Activated naive CD4-positive, alpha-beta T cell treated with anti-CD3 and anti-CD28 coated beads, Interleukin-2, amount 50 U/mL, for 72 hours (primary cell): ENCODE measurements at regions not wholly inside any gene's neighbourhood (a gene's known extent, or its start where the extent isn't known, plus 50 kb on each side); places are given as distances from the start of the nearest gene placed in this dataset.

ENCODE experiments used
- ATAC-seq, 2 donors: fragments of 150-1000 bp; cut with Tn5 transposase; 2 replicates each; pipeline ENCODE4 v1.10.0; 2021; ENCODE audit warnings: mild to moderate bottlenecking in 2 of 2, moderate library complexity in 2 of 2
- DNase-seq, 2 donors: peaks; one replicate each; pipeline ENCODE4 v3.0.0; 2021 to 2022; ENCODE audit warnings: low spot score in 2 of 2
- H3K27ac Mint-ChIP-seq, 2 donors: one replicate each; pipeline ENCODE4 v1.8.0; 2022; ENCODE audit warnings: mild to moderate bottlenecking in 2 of 2, mixed read lengths in 2 of 2
- H3K36me3 Mint-ChIP-seq, 2 donors: one replicate each; pipeline ENCODE4 v1.8.0; 2022; ENCODE audit warnings: mixed read lengths in 2 of 2
- H3K9me3 Mint-ChIP-seq, 2 donors: one replicate each; pipeline ENCODE4 v1.8.0; 2022; ENCODE audit warnings: mixed read lengths in 2 of 2

DNA sequence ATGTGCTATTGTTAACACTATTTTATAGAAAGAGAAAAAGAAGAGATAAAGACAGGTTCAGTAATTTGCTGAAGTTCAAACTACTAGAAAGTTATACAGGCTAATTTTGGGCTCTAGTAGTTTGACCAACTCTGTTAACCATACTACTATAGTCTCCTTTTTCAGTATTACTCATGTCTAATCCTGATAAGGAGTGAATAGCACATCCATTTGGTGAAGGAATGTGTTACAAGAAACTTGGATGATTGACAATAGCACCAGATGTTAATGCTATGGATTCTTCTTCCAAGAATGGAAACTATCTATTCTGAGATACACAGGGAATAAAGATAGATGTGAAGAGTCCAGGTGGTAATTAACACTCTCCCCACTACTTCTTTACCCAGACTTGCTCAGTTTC is 677.3 kb downstream of the PRELID2 start:
- Mint-ChIP-seq H3K27ac (no peak overlapping the region), H3K9me3 (peaks cover 0 to 2% of the 10 kb centered on the region in 2 donors), H3K36me3 (no peaks in the 10 kb centered on the region)
- no peak for DNase-seq
- no peak for ATAC-seq

- DNase-seq (no peak), ATAC-seq (no peak)
- no peaks in the 10 kb centered on the region for H3K36me3 Mint-ChIP-seq
- peaks cover 7 to 16% of the 10 kb centered on the region in 2 donors for H3K9me3 Mint-ChIP-seq
- H3K27ac Mint-ChIP-seq = no peak overlapping the region
Measured at GRCh38 chr5:145141534-145141933, 693.6 kb downstream of the PRELID2 start.

GRCh38 chr5:145130996-145131395 is 704.1 kb downstream of the PRELID2 start:
- H3K36me3 Mint-ChIP-seq = no peaks in the 10 kb centered on the region
- H3K9me3 Mint-ChIP-seq = peaks cover 2 to 14% of the 10 kb centered on the region in 2 donors
- no peak for ATAC-seq
- H3K27ac Mint-ChIP-seq = no peak overlapping the region
- DNase-seq = no peak

DNA sequence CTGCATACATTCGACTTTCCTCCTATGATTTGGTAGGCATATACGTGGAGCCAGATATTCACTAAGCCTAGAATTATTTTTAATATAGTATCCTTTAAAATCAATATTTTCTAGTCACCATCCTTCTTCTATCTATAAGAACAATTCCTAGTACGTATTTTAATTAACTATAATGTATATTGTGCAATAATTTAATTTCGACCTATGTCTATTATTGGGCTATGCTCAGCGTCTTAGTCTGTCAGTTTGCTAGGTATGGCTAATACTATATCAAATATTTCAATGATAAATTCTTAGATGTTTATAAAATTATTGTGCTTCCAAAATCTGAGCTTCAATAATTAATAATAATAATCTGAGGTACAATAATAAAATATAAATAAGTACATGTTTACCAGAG is 705.3 kb downstream of the PRELID2 start:
- no peak for ATAC-seq
- no peaks in the 10 kb centered on the region for H3K36me3 Mint-ChIP-seq
- H3K27ac Mint-ChIP-seq = no peak overlapping the region
- no peak for DNase-seq
- peaks cover 0 to 12% of the 10 kb centered on the region in 2 donors for H3K9me3 Mint-ChIP-seq

GRCh38 chr5:145124806-145125205 is 710.3 kb downstream of the PRELID2 start:
- Mint-ChIP-seq H3K27ac (no peak overlapping the region), H3K36me3 (no peaks in the 10 kb centered on the region), H3K9me3 (peaks cover 3 to 12% of the 10 kb centered on the region in 2 donors)
- ATAC-seq (no peak), DNase-seq (no peak)

DNA sequence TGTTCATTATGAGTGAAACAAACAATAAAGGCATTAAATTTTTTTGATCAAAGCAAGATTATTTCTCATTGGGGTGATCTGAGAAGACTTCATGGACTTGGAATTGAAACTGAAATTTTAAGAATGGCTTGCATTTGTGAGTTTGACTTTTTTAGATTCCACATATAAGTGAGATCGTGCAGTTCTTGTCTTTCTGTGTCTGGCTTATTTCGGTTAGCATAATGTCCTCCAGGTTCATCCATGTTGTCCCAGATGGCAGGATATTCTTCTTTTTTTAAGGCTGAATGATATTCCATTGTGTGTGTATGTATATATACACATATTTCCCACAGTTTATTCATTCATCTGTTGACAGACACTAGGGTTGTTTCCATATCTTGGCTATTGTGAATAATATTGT is 716.5 kb downstream of the PRELID2 start:
- H3K36me3 Mint-ChIP-seq = no peaks in the 10 kb centered on the region
- no peak for ATAC-seq
- H3K9me3 Mint-ChIP-seq = peaks cover 26% of the 10 kb centered on the region in 2 donors
- DNase-seq = no peak
- H3K27ac Mint-ChIP-seq = no peak overlapping the region

DNA sequence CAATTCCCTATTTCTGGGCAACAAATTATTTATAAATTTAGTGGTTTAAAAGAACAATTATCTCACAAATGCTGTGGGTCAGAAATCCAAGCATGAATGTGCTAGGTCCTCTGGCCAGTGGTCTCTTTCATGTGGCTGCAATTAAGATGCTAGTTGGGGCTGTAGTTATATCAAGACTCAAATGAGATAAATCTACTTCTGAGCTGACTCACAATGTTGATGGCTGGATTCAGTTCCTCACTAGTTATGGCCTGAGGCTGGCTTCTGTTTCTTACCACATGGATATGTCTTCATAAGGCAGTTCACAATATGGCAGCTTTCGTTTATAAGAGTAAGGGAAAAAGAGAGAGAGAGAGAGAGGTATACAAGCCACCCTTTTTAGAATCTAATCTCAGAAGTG is 717.0 kb downstream of the PRELID2 start:
- peaks cover 29 to 30% of the 10 kb centered on the region in 2 donors for H3K9me3 Mint-ChIP-seq
- ATAC-seq = no peak
- H3K36me3 Mint-ChIP-seq = no peaks in the 10 kb centered on the region
- DNase-seq = no peak
- H3K27ac Mint-ChIP-seq = no peak overlapping the region

GRCh38 chr5:145117285-145117684 is 717.9 kb downstream of the PRELID2 start:
- Mint-ChIP-seq H3K9me3 (peaks cover 21 to 28% of the 10 kb centered on the region in 2 donors), H3K36me3 (no peaks in the 10 kb centered on the region), H3K27ac (no peak overlapping the region)
- ATAC-seq = no peak
- DNase-seq = no peak

- DNase-seq = no peak
- Mint-ChIP-seq H3K36me3 (no peaks in the 10 kb centered on the region), H3K9me3 (peaks cover 27 to 40% of the 10 kb centered on the region in 2 donors)
Measured at GRCh38 chr5:145111420-145111819, 723.7 kb downstream of the PRELID2 start.

DNA sequence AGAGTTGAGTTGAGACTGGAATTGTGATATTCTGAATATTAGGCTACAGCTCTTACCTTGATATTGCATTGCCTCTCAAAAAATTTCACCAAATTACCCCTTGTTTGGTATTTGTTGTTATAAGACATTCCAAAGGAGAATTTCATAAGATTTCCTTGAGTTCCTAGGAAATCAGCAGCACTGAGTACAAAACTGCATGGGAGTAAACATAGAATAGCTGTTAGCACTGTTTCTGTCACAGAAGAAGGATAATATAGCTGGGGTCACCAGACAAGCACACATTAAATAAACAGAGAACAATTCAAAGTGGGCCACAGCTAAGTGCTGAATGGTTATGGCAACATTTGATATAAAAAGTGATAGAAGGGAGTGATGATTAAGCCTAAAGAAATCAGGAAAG is 724.3 kb downstream of the PRELID2 start:
- no peak overlapping the region for H3K27ac Mint-ChIP-seq
- ATAC-seq (no peak), DNase-seq (no peak)
- peaks cover 26 to 39% of the 10 kb centered on the region in 2 donors for H3K9me3 Mint-ChIP-seq
- no peaks in the 10 kb centered on the region for H3K36me3 Mint-ChIP-seq

More at GRCh38 chr5:145111420-145111819, 723.7 kb downstream of the PRELID2 start:
- H3K27ac Mint-ChIP-seq = no peak overlapping the region
- ATAC-seq = no peak

DNA sequence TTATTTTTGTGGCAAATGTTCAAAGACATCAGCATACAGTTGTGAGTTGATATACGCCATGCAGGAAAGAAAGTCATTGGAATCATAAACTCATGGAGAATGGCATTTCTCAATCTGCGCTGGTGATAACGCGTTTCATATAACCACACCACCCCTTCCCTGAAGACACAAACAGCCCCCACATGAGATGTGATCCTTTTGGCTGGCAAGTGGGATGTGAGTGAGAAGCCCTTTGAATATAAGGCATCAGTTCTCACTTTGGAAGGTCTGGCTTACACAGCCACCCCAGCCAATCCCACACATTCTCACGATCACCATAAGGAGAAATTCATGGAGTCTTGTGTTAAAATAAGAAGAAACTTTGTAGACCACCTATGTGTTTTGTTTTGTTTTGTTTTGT is 725.0 kb downstream of the PRELID2 start:
- Mint-ChIP-seq H3K27ac (no peak overlapping the region), H3K36me3 (no peaks in the 10 kb centered on the region), H3K9me3 (peaks cover 28 to 40% of the 10 kb centered on the region in 2 donors)
- ATAC-seq = no peak
- DNase-seq = no peak

GRCh38 chr5:145105384-145105783 is 729.8 kb downstream of the PRELID2 start:
- ATAC-seq (no peak), DNase-seq (no peak)
- H3K9me3 Mint-ChIP-seq = peaks cover 12 to 23% of the 10 kb centered on the region in 2 donors
- H3K27ac Mint-ChIP-seq = no peak overlapping the region
- H3K36me3 Mint-ChIP-seq = no peaks in the 10 kb centered on the region

- no peak overlapping the region for H3K27ac Mint-ChIP-seq
- H3K9me3 Mint-ChIP-seq = peaks cover 12 to 21% of the 10 kb centered on the region in 2 donors
- H3K36me3 Mint-ChIP-seq = no peaks in the 10 kb centered on the region
- ATAC-seq = no peak
- no peak for DNase-seq
Measured at GRCh38 chr5:145104106-145104505, 731.0 kb downstream of the PRELID2 start.

GRCh38 chr5:145101246-145101645 is 733.9 kb downstream of the PRELID2 start:
- H3K36me3 Mint-ChIP-seq = no peaks in the 10 kb centered on the region
- H3K9me3 Mint-ChIP-seq = peaks cover 6 to 23% of the 10 kb centered on the region in 2 donors
- ATAC-seq (no peak), DNase-seq (no peak)
- no peak overlapping the region for H3K27ac Mint-ChIP-seq

DNA sequence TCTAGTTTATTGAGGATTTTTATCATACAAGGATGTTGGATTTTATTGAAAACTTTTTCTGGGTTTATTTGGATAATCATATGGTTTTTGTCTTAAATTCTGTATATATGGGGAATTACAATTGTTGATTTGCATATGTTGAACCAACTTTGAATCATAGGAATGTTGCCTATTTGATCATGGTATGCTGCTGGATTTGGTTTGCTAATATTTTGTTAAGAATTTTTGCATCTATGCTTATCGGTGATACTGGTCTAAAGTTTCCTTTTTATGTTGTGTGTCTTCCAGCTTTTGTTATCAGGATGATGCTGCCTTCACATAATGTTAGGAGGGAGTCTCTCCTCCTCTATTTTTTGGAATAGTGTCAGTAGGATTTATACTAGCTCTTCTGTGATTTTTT is 745.0 kb downstream of the PRELID2 start:
- ATAC-seq (no peak), DNase-seq (no peak)
- peaks cover 10% of the 10 kb centered on the region in 2 donors for H3K9me3 Mint-ChIP-seq
- H3K27ac Mint-ChIP-seq = no peak overlapping the region
- peaks cover 0 to 4% of the 10 kb centered on the region in 2 donors for H3K36me3 Mint-ChIP-seq

- DNase-seq (no peak), ATAC-seq (no peak)
- Mint-ChIP-seq H3K36me3 (no peaks in the 10 kb centered on the region), H3K27ac (no peak overlapping the region), H3K9me3 (peaks cover 16 to 28% of the 10 kb centered on the region in 2 donors)
Measured at GRCh38 chr5:145084834-145085233, 750.3 kb downstream of the PRELID2 start.

DNA sequence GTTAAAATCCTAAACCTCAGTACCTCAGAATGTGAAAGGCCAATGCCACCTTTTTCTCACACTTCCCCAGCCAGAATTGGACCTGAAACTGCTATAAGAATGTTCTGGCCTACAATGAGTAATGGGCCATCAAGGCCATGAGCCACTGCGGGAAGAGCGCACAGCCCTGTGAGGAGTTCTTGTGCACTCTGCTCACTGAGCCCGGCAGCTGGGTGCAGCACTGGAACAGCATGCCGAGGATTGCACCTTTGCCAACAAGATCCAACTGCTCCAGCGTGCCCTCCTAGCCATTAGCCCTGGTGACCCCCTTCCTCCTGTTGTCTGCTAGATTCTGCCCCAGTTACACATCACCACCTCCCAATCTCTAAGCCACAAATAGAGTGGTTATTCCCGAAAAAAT is 758.1 kb downstream of the PRELID2 start:
- Mint-ChIP-seq H3K9me3 (peaks cover 22 to 23% of the 10 kb centered on the region in 2 donors), H3K36me3 (no peaks in the 10 kb centered on the region), H3K27ac (no peak overlapping the region)
- DNase-seq (no peak), ATAC-seq (no peak)

- ATAC-seq = no peak
- H3K36me3 Mint-ChIP-seq = no peaks in the 10 kb centered on the region
- peaks cover 17 to 18% of the 10 kb centered on the region in 2 donors for H3K9me3 Mint-ChIP-seq
Measured at GRCh38 chr5:145076040-145076439, 759.1 kb downstream of the PRELID2 start.

GRCh38 chr5:145072889-145073288 is 762.3 kb downstream of the PRELID2 start:
- Mint-ChIP-seq H3K27ac (no peak overlapping the region), H3K36me3 (no peaks in the 10 kb centered on the region), H3K9me3 (peaks cover 9 to 13% of the 10 kb centered on the region in 2 donors)
- no peak for DNase-seq
- no peak for ATAC-seq

More at GRCh38 chr5:145076040-145076439, 759.1 kb downstream of the PRELID2 start:
- DNase-seq = no peak
- no peak overlapping the region for H3K27ac Mint-ChIP-seq
